Neural cell (in vitro differentiated cells): ENCODE measurements at regions not wholly inside any gene's neighbourhood (a gene's known extent, or its start where the extent isn't known, plus 50 kb on each side); places are given as distances from the start of the nearest gene placed in this dataset.

Experiments
- H2AFZ ChIP-seq: fragments of 200-600, 300-800 bp; sonication (generic), shearing (Covaris generic); 2 replicates; pipeline ENCODE4 v1.6.0; 2014; ENCODE audit warnings: low read depth, mild to moderate bottlenecking, antibody characterized with exemption, low read length, moderate library complexity
- H3F3A ChIP-seq: fragments of 200-600 bp; shearing (Covaris generic); 2 replicates; pipeline ENCODE4 v1.6.1; 2016; ENCODE audit warnings: mild to moderate bottlenecking, moderate library complexity, mixed read lengths, antibody characterized with exemption, low read length; ENCODE audit not compliant: insufficient read depth, poor library complexity, severe bottlenecking
- H3K27ac ChIP-seq: fragments of 200-600, 300-800 bp; sonication (generic), shearing (Covaris generic); 2 replicates; pipeline ENCODE4 v1.5.1; 2014; ENCODE audit warnings: mild to moderate bottlenecking, low read length, moderate library complexity
- H3K27me3 ChIP-seq: fragments of 300-800, 200-600 bp; sonication (generic), shearing (Covaris generic); 2 replicates; pipeline ENCODE4 v1.6.0; 2014; ENCODE audit warnings: mild to moderate bottlenecking, low read depth, low read length, moderate library complexity; ENCODE audit not compliant: insufficient read depth
- H3K36me3 ChIP-seq: fragments of 300-800, 200-600 bp; sonication (generic), shearing (Covaris generic); 2 replicates; pipeline ENCODE4 v1.5.1; 2014; ENCODE audit warnings: mild to moderate bottlenecking, antibody characterized with exemption, low read length, moderate library complexity; ENCODE audit not compliant: insufficient read depth
- H3K4me2 ChIP-seq: fragments of 300-800, 200-600 bp; sonication (generic), shearing (Covaris generic); 2 replicates; pipeline ENCODE4 v1.6.0; 2014; ENCODE audit warnings: mild to moderate bottlenecking, low read length
- H3K4me3 ChIP-seq: fragments of 300-800, 200-600 bp; sonication (generic), shearing (Covaris generic); 2 replicates; pipeline ENCODE4 v1.5.1; 2014; ENCODE audit warnings: mild to moderate bottlenecking, low read length, moderate library complexity
- H3K79me2 ChIP-seq: fragments of 200-600 bp; shearing (Covaris generic); replicated peaks from 2 replicates; pipeline ENCODE4 v1.6.0; 2014; ENCODE audit warnings: mild to moderate bottlenecking, low read length, moderate library complexity; ENCODE audit not compliant: insufficient read depth
- H3K9ac ChIP-seq: fragments of 300-800, 200-600 bp; sonication (generic), shearing (Covaris generic); 2 replicates; pipeline ENCODE4 v1.6.1; 2016; ENCODE audit warnings: mild to moderate bottlenecking, low read length, mixed read lengths
- H3K9me2 ChIP-seq: fragments of 200-600 bp; shearing (Covaris generic); 2 replicates; pipeline ENCODE4 v1.6.1; 2016; ENCODE audit warnings: mild to moderate bottlenecking, low read length, mixed read lengths; ENCODE audit not compliant: insufficient read depth
- H3K9me3 ChIP-seq: fragments of 200-600, 300-800 bp; sonication (generic), shearing (Covaris generic); 2 replicates; pipeline ENCODE4 v1.6.1; 2016; ENCODE audit warnings: mild to moderate bottlenecking, mixed run types, low read length, moderate library complexity, mixed read lengths
- H4K20me1 ChIP-seq: fragments of 200-600 bp; shearing (Covaris generic); 2 replicates; pipeline ENCODE4 v1.6.1; 2016; ENCODE audit warnings: mild to moderate bottlenecking, mixed run types; ENCODE audit not compliant: insufficient read depth
- EP300 ChIP-seq: fragments of 450-650 bp; conservative IDR thresholded peaks from 2 replicates; pipeline ENCODE4 v1.6.1; 2014; ENCODE audit warnings: antibody characterized with exemption, mild to moderate bottlenecking, moderate library complexity; ENCODE audit not compliant: poor library complexity, severe bottlenecking
- EZH2 ChIP-seq: fragments of 200-600, 300-800 bp; shearing (Covaris generic), sonication (generic); IDR thresholded peaks from 2 replicates; pipeline ENCODE4 v1.6.1; 2014; ENCODE audit warnings: antibody characterized with exemption, low read length, borderline replicate concordance, mild to moderate bottlenecking; ENCODE audit not compliant: insufficient read depth, poor library complexity, severe bottlenecking
- MXI1 ChIP-seq: fragments of 450-650 bp; conservative IDR thresholded peaks from 2 replicates; pipeline ENCODE4 v1.6.1; 2014; ENCODE audit warnings: antibody characterized with exemption, mild to moderate bottlenecking; ENCODE audit not compliant: poor library complexity, severe bottlenecking
- POLR2AphosphoS5 ChIP-seq: IDR thresholded peaks from 2 replicates; pipeline ENCODE4 v1.6.1; 2012
- RAD21 ChIP-seq: fragments of 450-650 bp; conservative IDR thresholded peaks from 2 replicates; pipeline ENCODE4 v1.6.1; 2014; ENCODE audit warnings: antibody characterized with exemption, mild to moderate bottlenecking, moderate library complexity
- SMC3 ChIP-seq: fragments of 450-650 bp; conservative IDR thresholded peaks from 2 replicates; pipeline ENCODE4 v1.6.1; 2014; ENCODE audit warnings: antibody characterized with exemption, mild to moderate bottlenecking, moderate library complexity; ENCODE audit not compliant: poor library complexity
- TAF1 ChIP-seq: IDR thresholded peaks from 2 replicates; pipeline ENCODE4 v1.6.1; 2012; ENCODE audit warnings: low read depth
- TF ChIP-seq, protein P1 (sequence below): IDR thresholded peaks from 2 replicates; pipeline ENCODE4 v1.6.1; 2012; ENCODE audit warnings: borderline replicate concordance
- TF ChIP-seq, protein P2 (sequence below): fragments of 450-650 bp; IDR thresholded peaks from 2 replicates; pipeline ENCODE4 v1.5.1; 2014; ENCODE audit warnings: antibody characterized with exemption, mild to moderate bottlenecking, moderate library complexity; ENCODE audit not compliant: poor library complexity, severe bottlenecking

DNA sequence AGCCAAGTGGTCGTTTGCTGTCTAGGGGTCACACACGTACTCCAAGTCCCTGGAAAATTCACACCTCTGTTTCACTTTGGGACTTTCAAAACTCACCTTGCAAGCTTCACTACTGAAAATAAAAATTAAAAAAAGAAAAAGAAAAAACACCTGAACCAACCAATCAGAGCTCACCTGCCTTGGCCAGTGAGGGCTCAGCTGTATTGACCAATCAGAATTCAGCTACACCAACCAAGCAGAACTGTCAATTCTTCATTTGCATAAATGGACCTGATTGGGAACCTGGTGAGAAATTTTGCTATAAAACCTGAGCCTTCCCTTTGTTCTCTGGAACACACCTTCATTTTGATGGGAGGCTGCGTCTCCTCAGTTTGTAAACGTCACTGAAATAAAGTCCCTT is 176.4 kb downstream of the TTC32 start:
- no peak for TF ChIP-seq SMC3
- no peak for TF ChIP-seq POLR2AphosphoS5
- TF ChIP-seq, protein P1, sequence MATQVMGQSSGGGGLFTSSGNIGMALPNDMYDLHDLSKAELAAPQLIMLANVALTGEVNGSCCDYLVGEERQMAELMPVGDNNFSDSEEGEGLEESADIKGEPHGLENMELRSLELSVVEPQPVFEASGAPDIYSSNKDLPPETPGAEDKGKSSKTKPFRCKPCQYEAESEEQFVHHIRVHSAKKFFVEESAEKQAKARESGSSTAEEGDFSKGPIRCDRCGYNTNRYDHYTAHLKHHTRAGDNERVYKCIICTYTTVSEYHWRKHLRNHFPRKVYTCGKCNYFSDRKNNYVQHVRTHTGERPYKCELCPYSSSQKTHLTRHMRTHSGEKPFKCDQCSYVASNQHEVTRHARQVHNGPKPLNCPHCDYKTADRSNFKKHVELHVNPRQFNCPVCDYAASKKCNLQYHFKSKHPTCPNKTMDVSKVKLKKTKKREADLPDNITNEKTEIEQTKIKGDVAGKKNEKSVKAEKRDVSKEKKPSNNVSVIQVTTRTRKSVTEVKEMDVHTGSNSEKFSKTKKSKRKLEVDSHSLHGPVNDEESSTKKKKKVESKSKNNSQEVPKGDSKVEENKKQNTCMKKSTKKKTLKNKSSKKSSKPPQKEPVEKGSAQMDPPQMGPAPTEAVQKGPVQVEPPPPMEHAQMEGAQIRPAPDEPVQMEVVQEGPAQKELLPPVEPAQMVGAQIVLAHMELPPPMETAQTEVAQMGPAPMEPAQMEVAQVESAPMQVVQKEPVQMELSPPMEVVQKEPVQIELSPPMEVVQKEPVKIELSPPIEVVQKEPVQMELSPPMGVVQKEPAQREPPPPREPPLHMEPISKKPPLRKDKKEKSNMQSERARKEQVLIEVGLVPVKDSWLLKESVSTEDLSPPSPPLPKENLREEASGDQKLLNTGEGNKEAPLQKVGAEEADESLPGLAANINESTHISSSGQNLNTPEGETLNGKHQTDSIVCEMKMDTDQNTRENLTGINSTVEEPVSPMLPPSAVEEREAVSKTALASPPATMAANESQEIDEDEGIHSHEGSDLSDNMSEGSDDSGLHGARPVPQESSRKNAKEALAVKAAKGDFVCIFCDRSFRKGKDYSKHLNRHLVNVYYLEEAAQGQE, result no peak
- TF ChIP-seq, protein P2, sequence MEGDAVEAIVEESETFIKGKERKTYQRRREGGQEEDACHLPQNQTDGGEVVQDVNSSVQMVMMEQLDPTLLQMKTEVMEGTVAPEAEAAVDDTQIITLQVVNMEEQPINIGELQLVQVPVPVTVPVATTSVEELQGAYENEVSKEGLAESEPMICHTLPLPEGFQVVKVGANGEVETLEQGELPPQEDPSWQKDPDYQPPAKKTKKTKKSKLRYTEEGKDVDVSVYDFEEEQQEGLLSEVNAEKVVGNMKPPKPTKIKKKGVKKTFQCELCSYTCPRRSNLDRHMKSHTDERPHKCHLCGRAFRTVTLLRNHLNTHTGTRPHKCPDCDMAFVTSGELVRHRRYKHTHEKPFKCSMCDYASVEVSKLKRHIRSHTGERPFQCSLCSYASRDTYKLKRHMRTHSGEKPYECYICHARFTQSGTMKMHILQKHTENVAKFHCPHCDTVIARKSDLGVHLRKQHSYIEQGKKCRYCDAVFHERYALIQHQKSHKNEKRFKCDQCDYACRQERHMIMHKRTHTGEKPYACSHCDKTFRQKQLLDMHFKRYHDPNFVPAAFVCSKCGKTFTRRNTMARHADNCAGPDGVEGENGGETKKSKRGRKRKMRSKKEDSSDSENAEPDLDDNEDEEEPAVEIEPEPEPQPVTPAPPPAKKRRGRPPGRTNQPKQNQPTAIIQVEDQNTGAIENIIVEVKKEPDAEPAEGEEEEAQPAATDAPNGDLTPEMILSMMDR, result no peak
- no peak for TF ChIP-seq RAD21
- no peak for TF ChIP-seq EP300
- no peak for TF ChIP-seq EZH2
- no peak for TF ChIP-seq MXI1
- no peak for TF ChIP-seq TAF1
- Histone ChIP-seq H3F3A (no peaks in the 10 kb centered on the region), H3K27me3 (no peaks in the 10 kb centered on the region), H3K79me2 (no peaks in the 10 kb centered on the region), H3K4me2 (no peak overlapping the region), H3K9me2 (no peaks in the 10 kb centered on the region), H4K20me1 (no peaks in the 10 kb centered on the region), H2AFZ (no peak overlapping the region), H3K4me3 (no peak overlapping the region), H3K9ac (no peak overlapping the region), H3K27ac (no peak overlapping the region), H3K9me3 (peaks cover 4% of the 10 kb centered on the region), H3K36me3 (no peaks in the 10 kb centered on the region)

DNA sequence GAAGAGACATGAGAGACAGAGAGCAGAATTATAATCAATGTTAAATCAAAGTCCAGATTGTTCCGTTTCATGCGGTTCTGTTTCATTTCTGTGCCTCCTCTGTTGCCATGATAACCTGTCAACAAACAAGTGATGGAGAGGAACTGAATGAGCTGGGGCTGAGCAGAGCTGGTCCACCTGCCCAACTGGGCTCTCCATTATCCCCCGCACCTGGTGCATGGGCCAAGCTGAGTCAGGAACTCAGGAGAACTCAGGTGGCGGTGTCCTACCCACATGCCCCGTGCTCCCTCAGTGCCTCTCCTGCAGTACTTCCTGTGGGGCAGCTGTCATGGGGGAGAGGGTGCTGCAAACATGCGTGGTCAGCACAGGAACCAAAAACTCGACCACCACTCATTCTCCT is 178.8 kb downstream of the TTC32 start:
- Histone ChIP-seq H3K79me2 (no peaks in the 10 kb centered on the region), H4K20me1 (no peaks in the 10 kb centered on the region), H3K27me3 (no peaks in the 10 kb centered on the region), H3K9me3 (peaks cover 4% of the 10 kb centered on the region), H3K4me3 (no peak overlapping the region), H3K9ac (no peak overlapping the region), H3K9me2 (no peaks in the 10 kb centered on the region), H3K36me3 (no peaks in the 10 kb centered on the region), H3K4me2 (no peak overlapping the region), H2AFZ (no peak overlapping the region), H3K27ac (no peak overlapping the region), H3F3A (no peaks in the 10 kb centered on the region)
- TF ChIP-seq EZH2 (no peak), SMC3 (no peak), RAD21 (no peak), EP300 (no peak), POLR2AphosphoS5 (no peak), TAF1 (no peak), MXI1 (no peak)
- TF ChIP-seq, protein P1, result no peak
- TF ChIP-seq, protein P2, result no peak
